Transverse colon (tissue), 4 donors: ENCODE measurements at regions not wholly inside any gene's neighbourhood (a gene's known extent, or its start where the extent isn't known, plus 50 kb on each side); places are given as distances from the start of the nearest gene placed in this dataset.

Source experiments
- DNase-seq: peaks from one replicate; pipeline ENCODE4 v3.0.0-alpha.2; 2019
- H3K27ac ChIP-seq, 4 donors: fragments of 200-600 bp; sonication (generic); 2 replicates each; pipeline ENCODE4 v1.5.1; 2016 to 2018; ENCODE audit warnings: inconsistent platforms in 4 of 4
- H3K27me3 ChIP-seq: fragments of 200-600 bp; sonication (generic); 2 replicates; pipeline ENCODE4 v1.5.1; 2017; ENCODE audit warnings: inconsistent platforms
- H3K36me3 ChIP-seq, 4 donors: fragments of 200-600 bp; sonication (generic); 2 replicates each; pipeline ENCODE4 v1.5.1; 2017 to 2019; ENCODE audit warnings: inconsistent platforms in 4 of 4
- H3K4me1 ChIP-seq, 4 donors: fragments of 200-600 bp; sonication (generic); 2 replicates each; pipeline ENCODE4 v1.5.1; 2017 to 2020; ENCODE audit warnings: inconsistent platforms in 4 of 4
- H3K4me3 ChIP-seq, 4 donors: fragments of 200-600 bp; sonication (generic); 1 replicate in 1 of 4; 2 replicates in 3 of 4; pipeline versions ENCODE4 v1.5.1 to v1.6.1; 2017 to 2019; ENCODE audit warnings: inconsistent platforms in 4 of 4
- H3K9me3 ChIP-seq, 2 donors: fragments of 200-600 bp; sonication (generic); 2 replicates each; pipeline ENCODE4 v1.5.1; 2017 to 2019; ENCODE audit warnings: inconsistent platforms in 2 of 2
- EP300 ChIP-seq: sonication (generic); formaldehyde crosslinking; IDR thresholded peaks from one replicate; pipeline ENCODE4 v1.6.1; 2017; ENCODE audit warnings: antibody characterized with exemption, low read depth
- POLR2A ChIP-seq: fragments of 450-650 bp; IDR thresholded peaks from one replicate; pipeline ENCODE4 v1.6.1; 2016; ENCODE audit warnings: antibody characterized with exemption, mild to moderate bottlenecking, moderate library complexity
- POLR2AphosphoS5 ChIP-seq, 3 donors: sonication (generic); formaldehyde crosslinking; IDR thresholded peaks; one replicate each; pipeline ENCODE4 v1.6.1; 2016; ENCODE audit warnings: antibody characterized with exemption in 3 of 3
- WGBS, 2 donors: methylation state at CpG; one replicate each; pipeline ENCODE4 v1.1.5; 2018; ENCODE audit warnings: low coverage in 1 of 2; 5-methylcytosine and 5-hydroxymethylcytosine counted together
- in situ Hi-C, 4 donors: fragments of 200-750 bp; cut with MboI; loops; one replicate each; pipeline versions ENCODE4 v1.15.0 to v1.15.1; 2017; ENCODE audit warnings: low sequenced_read_pairs in 3 of 4, low pct_ligation_motif_present in 1 of 4, low pct_unique_long_range_greater_than_20kb in 1 of 4
- intact Hi-C: fragments of 100-400 bp; cut with DNase I; formaldehyde crosslinking; loops from one replicate; pipeline ENCODE4 v1.15.1; 2023; ENCODE audit warnings: low total_unique reads
- TF ChIP-seq, protein P1 (sequence below), 5 experiments: fragments of 200-600 bp in 3 of 5; fragments of 450-650 bp in 2 of 5; sonication (generic) in 3 of 5; IDR thresholded peaks; 1 replicate in 2 of 5; 2 replicates in 3 of 5; pipeline ENCODE4 v1.5.1; 2016 to 2017; ENCODE audit warnings: antibody characterized with exemption in 5 of 5, inconsistent platforms in 3 of 5, mild to moderate bottlenecking in 2 of 5, moderate library complexity in 1 of 5

DNA sequence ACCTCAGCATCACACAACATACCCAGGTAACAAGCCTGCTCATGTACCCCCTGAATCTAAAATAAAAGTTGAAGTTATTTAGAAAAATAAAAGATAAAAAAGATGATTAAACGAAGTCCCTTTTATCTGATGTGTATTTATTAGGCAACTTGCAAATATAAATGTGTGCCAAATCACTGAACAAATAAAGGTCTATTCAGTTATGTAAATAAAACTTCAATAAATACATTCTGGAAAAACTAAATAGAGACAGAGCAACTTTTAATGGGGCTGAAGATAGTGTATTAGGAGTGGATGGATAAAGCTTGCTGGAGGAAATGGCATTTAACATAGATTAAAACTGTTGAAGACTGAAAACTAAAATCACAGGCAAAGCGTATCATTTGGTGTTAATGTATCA lies 678.0 kb upstream of the GRM7 start:
- no peaks in the 10 kb centered on the region for H3K27me3 ChIP-seq
- TF ChIP-seq EP300: no peak
- no peak for TF ChIP-seq POLR2A
- TF ChIP-seq, protein P1, sequence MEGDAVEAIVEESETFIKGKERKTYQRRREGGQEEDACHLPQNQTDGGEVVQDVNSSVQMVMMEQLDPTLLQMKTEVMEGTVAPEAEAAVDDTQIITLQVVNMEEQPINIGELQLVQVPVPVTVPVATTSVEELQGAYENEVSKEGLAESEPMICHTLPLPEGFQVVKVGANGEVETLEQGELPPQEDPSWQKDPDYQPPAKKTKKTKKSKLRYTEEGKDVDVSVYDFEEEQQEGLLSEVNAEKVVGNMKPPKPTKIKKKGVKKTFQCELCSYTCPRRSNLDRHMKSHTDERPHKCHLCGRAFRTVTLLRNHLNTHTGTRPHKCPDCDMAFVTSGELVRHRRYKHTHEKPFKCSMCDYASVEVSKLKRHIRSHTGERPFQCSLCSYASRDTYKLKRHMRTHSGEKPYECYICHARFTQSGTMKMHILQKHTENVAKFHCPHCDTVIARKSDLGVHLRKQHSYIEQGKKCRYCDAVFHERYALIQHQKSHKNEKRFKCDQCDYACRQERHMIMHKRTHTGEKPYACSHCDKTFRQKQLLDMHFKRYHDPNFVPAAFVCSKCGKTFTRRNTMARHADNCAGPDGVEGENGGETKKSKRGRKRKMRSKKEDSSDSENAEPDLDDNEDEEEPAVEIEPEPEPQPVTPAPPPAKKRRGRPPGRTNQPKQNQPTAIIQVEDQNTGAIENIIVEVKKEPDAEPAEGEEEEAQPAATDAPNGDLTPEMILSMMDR (IDR thresholded peaks at IDR 0.05): no peak
- no peak for TF ChIP-seq POLR2AphosphoS5 (IDR thresholded peaks at IDR 0.05)
- WGBS, 2 donors: 61 to 63% methylated on average over 2 of the region's 2 CpGs
- no peaks in the 10 kb centered on the region for H3K36me3 ChIP-seq
- no peak overlapping the region for H3K4me3 ChIP-seq
- H3K27ac ChIP-seq: no peak overlapping the region
- DNase-seq: no peak
- H3K4me1 ChIP-seq: no peaks in the 10 kb centered on the region
- in situ Hi-C loops (no loop called here), intact Hi-C loops (no loop called here)
- H3K9me3 ChIP-seq: no peaks in the 10 kb centered on the region

DNA sequence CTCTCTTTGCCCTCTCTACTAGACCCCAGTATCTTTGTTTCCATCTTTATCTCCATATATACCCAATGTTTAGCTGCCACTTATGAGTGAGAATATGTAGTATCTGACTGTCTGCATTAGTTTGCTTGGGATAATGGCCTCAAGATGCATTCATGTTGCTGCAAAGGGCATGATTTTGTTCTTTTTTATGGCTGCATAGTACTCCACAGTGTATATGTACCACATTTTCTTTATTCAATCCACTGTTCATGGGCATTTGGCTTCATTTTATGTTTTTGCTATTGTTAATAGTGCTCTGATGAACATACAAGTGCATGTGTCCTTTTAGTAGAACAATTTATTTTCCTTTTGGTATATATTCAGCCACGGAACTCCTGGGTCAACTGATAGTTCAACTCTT lies 671.5 kb upstream of the GRM7 start:
- no peak for DNase-seq
- Histone ChIP-seq H3K27me3 (no peaks in the 10 kb centered on the region), H3K27ac (no peak overlapping the region), H3K4me1 (no peaks in the 10 kb centered on the region), H3K4me3 (no peak overlapping the region), H3K36me3 (no peaks in the 10 kb centered on the region), H3K9me3 (peaks cover 0 to 4% of the 10 kb centered on the region in 2 donors)
- 86 to 91% methylated on average over 1 of the region's 1 CpG for WGBS, 2 donors
- intact Hi-C loops (no loop called here), in situ Hi-C loops (no loop called here)
- no peak for TF ChIP-seq POLR2A
- no peak for TF ChIP-seq EP300
- TF ChIP-seq POLR2AphosphoS5 (IDR thresholded peaks at IDR 0.05): no peak
- TF ChIP-seq, protein P1 (IDR thresholded peaks at IDR 0.05): no peak

DNA sequence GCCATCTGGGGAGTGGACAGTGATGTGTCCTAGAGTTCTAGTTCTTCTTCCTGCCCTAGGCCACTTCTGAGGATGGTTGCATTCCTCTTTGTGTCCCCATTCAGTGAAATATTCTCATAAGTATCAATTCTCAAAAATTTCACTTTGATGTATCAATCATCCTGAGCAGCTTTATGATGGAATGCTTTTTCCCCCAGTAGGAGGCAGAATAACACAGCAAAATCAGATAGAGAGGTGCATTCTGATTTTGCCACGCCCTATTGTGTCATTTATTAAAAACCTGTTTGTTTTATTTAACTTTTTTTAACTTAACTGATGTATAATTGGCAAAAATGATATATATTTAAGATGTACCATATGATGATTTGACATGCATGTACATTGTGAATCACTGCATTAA lies 656.0 kb upstream of the GRM7 start:
- no peak for DNase-seq
- no peaks in the 10 kb centered on the region for H3K27me3 ChIP-seq
- H3K9me3 ChIP-seq: no peaks in the 10 kb centered on the region
- in situ Hi-C loops (loop anchor here in 1 of 4 donors (25.0 kb wide), 1 partner anchor 607 kb away; no protein-coding TSS in a partner anchor), intact Hi-C loops (no loop called here)
- H3K27ac ChIP-seq: no peak overlapping the region
- WGBS, 2 donors: 18 to 31% methylated on average over 1 of the region's 1 CpG
- H3K4me3 ChIP-seq: no peak overlapping the region
- H3K36me3 ChIP-seq: no peaks in the 10 kb centered on the region
- H3K4me1 ChIP-seq: no peaks in the 10 kb centered on the region
- TF ChIP-seq, protein P1 (IDR thresholded peaks at IDR 0.05): peak in 3 of 5 experiments; percentile 27 to 38 (median 36)
- TF ChIP-seq POLR2AphosphoS5 (IDR thresholded peaks at IDR 0.05): no peak

DNA sequence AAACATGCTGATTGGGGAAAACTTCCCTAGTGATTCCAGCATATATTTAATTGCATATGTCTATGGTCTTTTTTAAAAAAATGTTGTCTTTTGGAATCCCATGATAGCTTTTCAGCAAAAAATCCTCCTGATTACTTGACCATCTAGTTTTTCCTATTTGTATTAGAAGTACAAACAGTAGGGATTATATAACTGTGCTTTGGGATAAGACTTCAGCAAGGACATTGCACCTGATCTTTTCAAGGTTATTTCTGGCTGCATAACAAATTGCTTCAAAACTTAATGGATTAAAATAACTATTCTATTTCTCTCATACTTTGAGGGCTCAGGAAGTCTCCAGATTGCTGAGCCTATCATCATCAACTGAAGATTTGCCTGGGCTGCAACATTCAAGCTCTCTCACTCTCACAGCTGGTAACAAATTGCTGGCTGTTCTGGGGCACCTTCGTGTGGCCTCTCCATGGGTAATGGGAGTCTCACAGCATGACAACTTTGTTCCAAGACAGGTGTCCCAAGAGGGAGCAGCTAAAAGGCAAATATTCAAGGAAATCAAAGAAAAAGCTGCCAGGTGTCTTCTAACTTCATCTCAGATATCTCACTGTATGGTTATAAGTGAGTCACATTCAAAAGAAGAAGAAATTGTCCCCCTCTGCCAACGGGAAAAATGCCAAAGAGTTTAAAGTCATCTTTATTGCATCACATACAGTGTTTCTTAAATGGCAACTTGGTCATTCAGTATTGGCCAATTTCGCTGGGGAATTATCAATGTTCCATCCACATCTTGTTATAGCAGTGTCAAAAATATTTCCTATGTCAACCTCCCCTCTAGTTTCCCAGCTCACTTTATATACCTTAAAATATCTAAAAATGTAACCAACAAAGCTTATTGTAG lies 644.5 kb upstream of the GRM7 start:
- WGBS, 2 donors: 33 to 52% methylated on average over 2 to 3 of the region's 3 CpGs
- Histone ChIP-seq H3K27me3 (no peaks in the 10 kb centered on the region), H3K36me3 (no peaks in the 10 kb centered on the region), H3K4me1 (no peaks in the 10 kb centered on the region), H3K4me3 (no peak overlapping the region), H3K9me3 (no peaks in the 10 kb centered on the region), H3K27ac (no peak overlapping the region)
- TF ChIP-seq, protein P1 (IDR thresholded peaks at IDR 0.05): no peak
- TF ChIP-seq EP300 (no peak), POLR2A (no peak), POLR2AphosphoS5 (IDR thresholded peaks at IDR 0.05) (no peak)
- in situ Hi-C loops (loop anchor here in 1 of 4 donors (25.0 kb wide), 1 partner anchor 596 kb away; no protein-coding TSS in a partner anchor), intact Hi-C loops (no loop called here)
- no peak for DNase-seq
